ENCODE measurements at regions not wholly inside any gene's neighbourhood (a gene's known extent, or its start where the extent isn't known, plus 50 kb on each side); places are given as distances from the start of the nearest gene placed in this dataset.

- no peak for DNase-seq
Measured at GRCh38 chr2:34492561-34493455, 893.7 kb upstream of the FAM98A start.

GRCh38 chr2:34486965-34487364, 887.9 kb upstream of the FAM98A start:
- DNase-seq = no peak

GRCh38 chr2:34481542-34481941, 882.4 kb upstream of the FAM98A start:
- DNase-seq = no peak

- no peak for DNase-seq
Measured at GRCh38 chr2:34480366-34480765, 881.3 kb upstream of the FAM98A start.

- DNase-seq = no peak
Measured at GRCh38 chr2:34475156-34475555, 876.1 kb upstream of the FAM98A start.

GRCh38 chr2:34474646-34475045, 875.5 kb upstream of the FAM98A start:
- no peak for DNase-seq

- no peak for DNase-seq
Measured at GRCh38 chr2:34447097-34447496, 848.0 kb upstream of the FAM98A start.

GRCh38 chr2:34423301-34423700, 824.2 kb upstream of the FAM98A start:
- no peak for DNase-seq

- DNase-seq = no peak
Measured at GRCh38 chr2:34419856-34420255, 820.8 kb upstream of the FAM98A start.

GRCh38 chr2:34416856-34417255, 817.8 kb upstream of the FAM98A start:
- no peak for DNase-seq

GRCh38 chr2:34414856-34415255, 815.8 kb upstream of the FAM98A start:
- no peak for DNase-seq

- no peak for DNase-seq
Measured at GRCh38 chr2:34408100-34408499, 809.0 kb upstream of the FAM98A start.

- no peak for DNase-seq
Measured at GRCh38 chr2:34403512-34403911, 804.4 kb upstream of the FAM98A start.

GRCh38 chr2:34402376-34402775, 803.3 kb upstream of the FAM98A start:
- no peak for DNase-seq

- DNase-seq = no peak
Measured at GRCh38 chr2:34401186-34401585, 802.1 kb upstream of the FAM98A start.

GRCh38 chr2:34388446-34388845, 789.3 kb upstream of the FAM98A start:
- no peak for DNase-seq

- DNase-seq = no peak
Measured at GRCh38 chr2:34387536-34387935, 788.4 kb upstream of the FAM98A start.

GRCh38 chr2:34379586-34379985, 780.5 kb upstream of the FAM98A start:
- no peak for DNase-seq

GRCh38 chr2:34373586-34374233, 774.6 kb upstream of the FAM98A start:
- DNase-seq = no peak

- DNase-seq = no peak
Measured at GRCh38 chr2:34372967-34373366, 773.9 kb upstream of the FAM98A start.

- DNase-seq = no peak
Measured at GRCh38 chr2:34371711-34372110, 772.6 kb upstream of the FAM98A start.

GRCh38 chr2:34368304-34368703, 769.2 kb upstream of the FAM98A start:
- no peak for DNase-seq

GRCh38 chr2:34365932-34366331, 766.8 kb upstream of the FAM98A start:
- no peak for DNase-seq

- no peak for DNase-seq
Measured at GRCh38 chr2:34365512-34365911, 766.4 kb upstream of the FAM98A start.
